ENCODE measurements at regions not wholly inside any gene's neighbourhood (a gene's known extent, or its start where the extent isn't known, plus 50 kb on each side); places are given as distances from the start of the nearest gene placed in this dataset.
A peak's percentile ranks its signal among the peaks of the same experiment; 100 is the strongest.
"Not testable (repeated sequence)": the region's sequence is repeated elsewhere in the genome, so short reads cannot be mapped to it uniquely, and the experiment has no call there.

DNA sequence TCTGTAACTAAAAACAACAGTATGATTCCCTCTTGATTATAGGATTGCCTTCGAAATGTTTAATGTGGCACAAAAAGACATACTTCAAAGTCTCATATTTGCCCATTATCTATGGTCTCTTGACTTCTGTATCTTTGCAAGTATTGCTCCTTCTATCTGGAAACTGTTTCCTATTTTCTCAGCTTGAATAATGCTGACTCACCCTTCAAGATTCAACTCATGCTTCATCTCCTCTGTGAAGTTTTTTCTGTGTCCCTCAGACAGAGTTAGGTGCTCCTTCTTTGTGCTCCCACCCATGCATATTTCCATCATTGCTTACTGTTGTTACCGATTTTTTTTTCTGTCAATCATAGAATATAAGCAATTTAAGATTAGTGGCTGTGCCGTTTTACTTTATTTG lies 192.8 kb upstream of the ROBO1 start:
- Histone ChIP-seq H3K4me3 (ENCODE audit: low read length) (no peak overlapping the region), H3K9me2 (replicated peaks; ENCODE audit: insufficient read depth, low read length) (no peaks in the 10 kb centered on the region)

GRCh38 chr3:79957066-79957465 lies 189.3 kb upstream of the ROBO1 start:
- no peaks in the 10 kb centered on the region for H3K9me3 ChIP-seq (ENCODE audit: low read length)

More for the DNA sequence above, 192.8 kb upstream of the ROBO1 start:
- Histone ChIP-seq H3K9me3 (ENCODE audit: low read length) (0 out of 2 replicates have a peak, but pooled peaks cover 2% of the 10 kb centered on the region), H3K36me3 (ENCODE audit: insufficient read depth, low read length) (no peaks in the 10 kb centered on the region), H3K9ac (ENCODE audit: low read length) (no peak overlapping the region), H2AFZ (ENCODE audit: low read length) (no peak overlapping the region), H3K27ac (ENCODE audit: low read length) (no peak overlapping the region), H3K79me2 (ENCODE audit: low read length) (no peaks in the 10 kb centered on the region), H3K4me1 (ENCODE audit: low read length) (no peaks in the 10 kb centered on the region), H4K20me1 (ENCODE audit: insufficient read depth, low read depth, low read length) (no peaks in the 10 kb centered on the region), H3K4me2 (ENCODE audit: low read depth, low read length, poor library complexity, severe bottlenecking) (no peak overlapping the region), H3K27me3 (ENCODE audit: low read length) (no peaks in the 10 kb centered on the region)
- DNase-seq, result no peak

GRCh38 chr3:79954756-79955155 lies 187.0 kb upstream of the ROBO1 start:
- no peaks in the 10 kb centered on the region for H4K20me1 ChIP-seq (ENCODE audit: insufficient read depth, low read depth, low read length)
- DNase-seq, result peak; percentile 77
- peak overlapping the region; percentile 76 for H2AFZ ChIP-seq (ENCODE audit: low read length)
- H3K4me2 ChIP-seq (ENCODE audit: low read depth, low read length, poor library complexity, severe bottlenecking), result peak overlapping the region; percentile 79
- no peaks in the 10 kb centered on the region for H3K36me3 ChIP-seq (ENCODE audit: insufficient read depth, low read length)
- H3K4me1 ChIP-seq (ENCODE audit: low read length), result peaks cover 24% of the 10 kb centered on the region
- H3K27ac ChIP-seq (ENCODE audit: low read length), result no peak overlapping the region
- peak overlapping the region; percentile 17 for H3K9ac ChIP-seq (ENCODE audit: low read length)
- H3K9me3 ChIP-seq (ENCODE audit: low read length), result no peaks in the 10 kb centered on the region
- H3K27me3 ChIP-seq (ENCODE audit: low read length), result no peaks in the 10 kb centered on the region
- H3K4me3 ChIP-seq (ENCODE audit: low read length), result peak overlapping the region; percentile 57
- no peaks in the 10 kb centered on the region for H3K79me2 ChIP-seq (ENCODE audit: low read length)
- no peaks in the 10 kb centered on the region for H3K9me2 ChIP-seq (replicated peaks; ENCODE audit: insufficient read depth, low read length)

More at GRCh38 chr3:79957066-79957465, 189.3 kb upstream of the ROBO1 start:
- Histone ChIP-seq H3K36me3 (ENCODE audit: insufficient read depth, low read length) (no peaks in the 10 kb centered on the region), H3K27ac (ENCODE audit: low read length) (no peak overlapping the region), H2AFZ (ENCODE audit: low read length) (no peak overlapping the region), H3K9me2 (replicated peaks; ENCODE audit: insufficient read depth, low read length) (no peaks in the 10 kb centered on the region), H3K79me2 (ENCODE audit: low read length) (no peaks in the 10 kb centered on the region), H3K27me3 (ENCODE audit: low read length) (no peaks in the 10 kb centered on the region), H4K20me1 (ENCODE audit: insufficient read depth, low read depth, low read length) (no peaks in the 10 kb centered on the region), H3K4me2 (ENCODE audit: low read depth, low read length, poor library complexity, severe bottlenecking) (no peak overlapping the region), H3K4me3 (ENCODE audit: low read length) (no peak overlapping the region), H3K9ac (ENCODE audit: low read length) (no peak overlapping the region), H3K4me1 (ENCODE audit: low read length) (peaks cover 24% of the 10 kb centered on the region)
- no peak for DNase-seq

- Histone ChIP-seq H3K79me2 (ENCODE audit: low read length) (no peaks in the 10 kb centered on the region), H3K4me3 (ENCODE audit: low read length) (no peak overlapping the region), H3K27ac (ENCODE audit: low read length) (no peak overlapping the region), H4K20me1 (ENCODE audit: insufficient read depth, low read depth, low read length) (no peaks in the 10 kb centered on the region), H2AFZ (ENCODE audit: low read length) (peak overlapping the region; percentile 76; the same call in 1 of the 2 replicates), H3K4me1 (ENCODE audit: low read length) (peaks cover 25% of the 10 kb centered on the region), H3K9me2 (replicated peaks; ENCODE audit: insufficient read depth, low read length) (no peaks in the 10 kb centered on the region), H3K27me3 (ENCODE audit: low read length) (no peaks in the 10 kb centered on the region), H3K4me2 (ENCODE audit: low read depth, low read length, poor library complexity, severe bottlenecking) (peak overlapping the region; percentile 79), H3K9me3 (ENCODE audit: low read length) (no peaks in the 10 kb centered on the region), H3K36me3 (ENCODE audit: insufficient read depth, low read length) (no peaks in the 10 kb centered on the region), H3K9ac (ENCODE audit: low read length) (no peak overlapping the region)
- no peak for DNase-seq
Observed at GRCh38 chr3:79953591-79954101, 185.8 kb upstream of the ROBO1 start.

- H3K79me2 ChIP-seq (ENCODE audit: low read length); H3K27me3 ChIP-seq (ENCODE audit: low read length); H3K9me3 ChIP-seq (ENCODE audit: low read length); DNase-seq; H4K20me1 ChIP-seq (ENCODE audit: insufficient read depth, low read depth, low read length); H3K27ac ChIP-seq (ENCODE audit: low read length); H3K4me2 ChIP-seq (ENCODE audit: low read depth, low read length, poor library complexity, severe bottlenecking); H3K36me3 ChIP-seq (ENCODE audit: insufficient read depth, low read length); H2AFZ ChIP-seq (ENCODE audit: low read length); H3K9me2 ChIP-seq (replicated peaks; ENCODE audit: insufficient read depth, low read length); H3K4me3 ChIP-seq (ENCODE audit: low read length); H3K9ac ChIP-seq (ENCODE audit: low read length): not testable (repeated sequence)
- H3K4me1 ChIP-seq (ENCODE audit: low read length), result peaks cover 26% of the 10 kb centered on the region
Observed at GRCh38 chr3:79951426-79951825, 183.6 kb upstream of the ROBO1 start.

- Histone ChIP-seq H3K9ac (ENCODE audit: low read length) (no peak overlapping the region), H3K4me1 (ENCODE audit: low read length) (0 out of 2 replicates have a peak, but pooled peaks cover 2% of the 10 kb centered on the region), H3K9me2 (replicated peaks; ENCODE audit: insufficient read depth, low read length) (no peaks in the 10 kb centered on the region), H4K20me1 (ENCODE audit: insufficient read depth, low read depth, low read length) (no peaks in the 10 kb centered on the region), H3K27ac (ENCODE audit: low read length) (no peak overlapping the region), H3K9me3 (ENCODE audit: low read length) (no peaks in the 10 kb centered on the region), H2AFZ (ENCODE audit: low read length) (no peak overlapping the region), H3K36me3 (ENCODE audit: insufficient read depth, low read length) (no peaks in the 10 kb centered on the region), H3K4me3 (ENCODE audit: low read length) (no peak overlapping the region), H3K4me2 (ENCODE audit: low read depth, low read length, poor library complexity, severe bottlenecking) (no peak overlapping the region), H3K79me2 (ENCODE audit: low read length) (no peaks in the 10 kb centered on the region), H3K27me3 (ENCODE audit: low read length) (no peaks in the 10 kb centered on the region)
- DNase-seq, result no peak
Observed at GRCh38 chr3:79947957-79948356, 180.2 kb upstream of the ROBO1 start.

DNA sequence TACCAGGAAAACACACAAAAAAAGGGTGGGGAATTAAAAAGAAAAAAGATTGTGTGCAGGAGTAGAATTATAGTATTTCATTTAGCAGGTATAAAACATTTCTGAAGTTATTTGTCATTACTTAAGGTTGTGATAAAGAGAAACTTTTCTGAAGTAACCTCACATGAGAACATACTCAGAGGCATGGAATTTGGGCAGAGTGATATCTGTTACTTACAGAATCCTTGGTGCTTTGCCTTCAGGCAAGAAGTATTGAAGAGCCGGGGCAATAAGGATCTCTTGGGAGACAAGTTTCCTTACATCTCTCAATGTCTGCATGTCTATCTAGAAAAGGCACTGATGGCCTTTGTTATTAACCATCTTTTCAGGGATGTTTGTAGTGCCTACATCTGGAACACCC lies 179.7 kb upstream of the ROBO1 start:
- no peak overlapping the region for H2AFZ ChIP-seq (ENCODE audit: low read length)
- no peaks in the 10 kb centered on the region for H3K79me2 ChIP-seq (ENCODE audit: low read length)
- no peaks in the 10 kb centered on the region for H3K9me2 ChIP-seq (replicated peaks; ENCODE audit: insufficient read depth, low read length)
- H4K20me1 ChIP-seq (ENCODE audit: insufficient read depth, low read depth, low read length), result no peaks in the 10 kb centered on the region
- no peak overlapping the region for H3K4me3 ChIP-seq (ENCODE audit: low read length)
- 0 out of 2 replicates have a peak, but pooled peaks cover 2% of the 10 kb centered on the region for H3K4me1 ChIP-seq (ENCODE audit: low read length)
- no peaks in the 10 kb centered on the region for H3K9me3 ChIP-seq (ENCODE audit: low read length)
- H3K27ac ChIP-seq (ENCODE audit: low read length), result no peak overlapping the region
- no peak overlapping the region for H3K9ac ChIP-seq (ENCODE audit: low read length)
- H3K36me3 ChIP-seq (ENCODE audit: insufficient read depth, low read length), result no peaks in the 10 kb centered on the region
- no peak overlapping the region for H3K4me2 ChIP-seq (ENCODE audit: low read depth, low read length, poor library complexity, severe bottlenecking)
- DNase-seq, result no peak
- no peaks in the 10 kb centered on the region for H3K27me3 ChIP-seq (ENCODE audit: low read length)

- H3K9me3 ChIP-seq (ENCODE audit: low read length), result no peaks in the 10 kb centered on the region
- no peak overlapping the region for H3K4me2 ChIP-seq (ENCODE audit: low read depth, low read length, poor library complexity, severe bottlenecking)
- no peaks in the 10 kb centered on the region for H3K79me2 ChIP-seq (ENCODE audit: low read length)
- no peak for DNase-seq
- no peak overlapping the region for H3K27ac ChIP-seq (ENCODE audit: low read length)
- no peak overlapping the region for H3K4me3 ChIP-seq (ENCODE audit: low read length)
- H3K4me1 ChIP-seq (ENCODE audit: low read length), result no peaks in the 10 kb centered on the region
- H3K9ac ChIP-seq (ENCODE audit: low read length), result no peak overlapping the region
- no peaks in the 10 kb centered on the region for H3K9me2 ChIP-seq (replicated peaks; ENCODE audit: insufficient read depth, low read length)
- H3K27me3 ChIP-seq (ENCODE audit: low read length), result no peaks in the 10 kb centered on the region
- H3K36me3 ChIP-seq (ENCODE audit: insufficient read depth, low read length), result no peaks in the 10 kb centered on the region
- no peaks in the 10 kb centered on the region for H4K20me1 ChIP-seq (ENCODE audit: insufficient read depth, low read depth, low read length)
- no peak overlapping the region for H2AFZ ChIP-seq (ENCODE audit: low read length)
Observed at GRCh38 chr3:79937567-79937966, 169.8 kb upstream of the ROBO1 start.

DNA sequence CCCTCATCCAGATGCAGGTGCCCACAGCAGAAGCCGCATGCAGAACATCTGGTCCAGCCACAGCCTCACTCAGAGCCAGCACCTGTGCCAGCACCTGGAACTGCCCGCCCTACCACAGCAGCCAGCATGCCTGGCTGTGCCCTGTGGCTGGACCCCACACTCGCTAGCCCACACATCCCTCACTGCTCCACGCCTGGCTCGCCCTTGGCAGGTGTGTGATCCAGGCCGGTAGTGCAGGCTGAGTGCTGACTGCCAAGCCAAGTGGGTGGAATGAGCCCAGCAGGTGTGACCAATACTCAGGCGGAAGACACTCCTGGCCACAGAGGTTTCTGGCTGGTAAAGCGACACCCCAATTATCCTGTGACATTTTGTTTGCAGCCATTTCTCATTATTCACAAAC lies 162.4 kb upstream of the ROBO1 start:
- no peak overlapping the region for H3K9ac ChIP-seq (ENCODE audit: low read length)
- no peaks in the 10 kb centered on the region for H4K20me1 ChIP-seq (ENCODE audit: insufficient read depth, low read depth, low read length)
- no peaks in the 10 kb centered on the region for H3K27me3 ChIP-seq (ENCODE audit: low read length)
- DNase-seq, result no peak
- H3K9me2 ChIP-seq (replicated peaks; ENCODE audit: insufficient read depth, low read length), result no peaks in the 10 kb centered on the region
- no peaks in the 10 kb centered on the region for H3K36me3 ChIP-seq (ENCODE audit: insufficient read depth, low read length)
- H3K4me3 ChIP-seq (ENCODE audit: low read length), result no peak overlapping the region
- H3K4me1 ChIP-seq (ENCODE audit: low read length), result peaks cover 11% of the 10 kb centered on the region
- no peak overlapping the region for H3K27ac ChIP-seq (ENCODE audit: low read length)
- no peak overlapping the region for H2AFZ ChIP-seq (ENCODE audit: low read length)
- no peak overlapping the region for H3K4me2 ChIP-seq (ENCODE audit: low read depth, low read length, poor library complexity, severe bottlenecking)
- H3K79me2 ChIP-seq (ENCODE audit: low read length), result no peaks in the 10 kb centered on the region
- no peaks in the 10 kb centered on the region for H3K9me3 ChIP-seq (ENCODE audit: low read length)
